Liver (tissue), 8 donors: ENCODE measurements at regions not wholly inside any gene's neighbourhood (a gene's known extent, or its start where the extent isn't known, plus 50 kb on each side); places are given as distances from the start of the nearest gene placed in this dataset.

Experiments
- DNase-seq: peaks from one replicate; pipeline ENCODE4 v3.0.0-alpha.2; 2017; ENCODE audit warnings: low spot score
- H3K27ac ChIP-seq, 2 donors: one replicate each; pipeline ENCODE4 v1.7.0; 2013; ENCODE audit warnings: inconsistent platforms in 2 of 2, low read length in 2 of 2, control low read depth in 1 of 2, low read depth in 1 of 2, mild to moderate bottlenecking in 1 of 2
- H3K27me3 ChIP-seq, 4 donors: one replicate each; pipeline versions ENCODE4 v1.6.1 to v1.7.0; 2013; ENCODE audit warnings: low read length in 3 of 4, inconsistent platforms in 1 of 4, mild to moderate bottlenecking in 1 of 4, moderate library complexity in 1 of 4; ENCODE audit not compliant: control insufficient read depth in 4 of 4, insufficient read depth in 4 of 4
- H3K36me3 ChIP-seq, 4 donors: one replicate each; pipeline versions ENCODE4 v1.6.1 to v1.7.0; 2013; ENCODE audit warnings: low read length in 3 of 4, mild to moderate bottlenecking in 3 of 4, low read depth in 1 of 4, moderate library complexity in 1 of 4; ENCODE audit not compliant: control insufficient read depth in 4 of 4, insufficient read depth in 3 of 4
- H3K4me1 ChIP-seq, 4 donors: one replicate each; pipeline versions ENCODE4 v1.6.1 to v1.7.0; 2013; ENCODE audit warnings: low read length in 3 of 4, mild to moderate bottlenecking in 3 of 4, moderate library complexity in 1 of 4; ENCODE audit not compliant: control insufficient read depth in 4 of 4, insufficient read depth in 4 of 4
- H3K4me3 ChIP-seq, 3 donors: one replicate each; pipeline versions ENCODE4 v1.6.1 to v1.7.0; 2013; ENCODE audit warnings: low read length in 3 of 3, control low read depth in 1 of 3, low read depth in 1 of 3, mild to moderate bottlenecking in 1 of 3
- H3K9ac ChIP-seq, 2 donors: one replicate each; pipeline ENCODE4 v1.7.0; 2013; ENCODE audit warnings: low read length in 2 of 2, mild to moderate bottlenecking in 2 of 2, moderate library complexity in 2 of 2, control low read depth in 1 of 2, low read depth in 1 of 2
- H3K9me3 ChIP-seq, 4 donors: one replicate each; pipeline versions ENCODE4 v1.6.1 to v1.7.0; 2013; ENCODE audit warnings: low read length in 3 of 4; ENCODE audit not compliant: control insufficient read depth in 4 of 4
- CTCF ChIP-seq: fragments of 150-350 bp; IDR thresholded peaks from 2 replicates; pipeline ENCODE4 v1.5.1; 2017; ENCODE audit warnings: improper control_type of control experiment, low read depth, low read length; ENCODE audit not compliant: missing input control
- FOXA2 ChIP-seq: IDR thresholded peaks from 2 replicates; pipeline ENCODE4 v1.6.1; 2016; ENCODE audit warnings: antibody characterized with exemption
- GABPA ChIP-seq, 2 donors: IDR thresholded peaks in 1 of 2; conservative IDR thresholded peaks in 1 of 2; 2 replicates each; pipeline ENCODE4 v1.6.1; 2016; ENCODE audit warnings: antibody characterized with exemption in 2 of 2, mild to moderate bottlenecking in 1 of 2, moderate library complexity in 1 of 2
- HNF4A ChIP-seq, 2 donors: conservative IDR thresholded peaks; 2 replicates each; pipeline ENCODE4 v1.6.1; 2016; ENCODE audit warnings: antibody characterized with exemption in 2 of 2, mild to moderate bottlenecking in 2 of 2
- JUND ChIP-seq, 2 donors: IDR thresholded peaks; 2 replicates each; pipeline ENCODE4 v1.6.1; 2016; ENCODE audit warnings: antibody characterized with exemption in 2 of 2
- MAX ChIP-seq: IDR thresholded peaks from 2 replicates; pipeline ENCODE4 v1.6.1; 2016; ENCODE audit warnings: antibody characterized with exemption
- RAD21 ChIP-seq, 2 donors: IDR thresholded peaks; 2 replicates each; pipeline ENCODE4 v1.6.1; 2016; ENCODE audit warnings: antibody characterized with exemption in 2 of 2, mild to moderate bottlenecking in 2 of 2
- RXRA ChIP-seq, 2 donors: IDR thresholded peaks; 2 replicates each; pipeline ENCODE4 v1.6.1; 2017 to 2018; ENCODE audit warnings: antibody characterized with exemption in 2 of 2, mild to moderate bottlenecking in 1 of 2
- YY1 ChIP-seq: IDR thresholded peaks from 2 replicates; pipeline ENCODE4 v1.6.1; 2016; ENCODE audit warnings: antibody characterized with exemption, mild to moderate bottlenecking
- ZBTB33 ChIP-seq: IDR thresholded peaks from 2 replicates; pipeline ENCODE4 v1.6.1; 2016; ENCODE audit warnings: antibody characterized with exemption
- WGBS: extraction: QIAGEN DNeasy Blood & Tissue Kit; methylation state at CpG from one replicate; pipeline ENCODE4 v1.1.7; 2013; 5-methylcytosine and 5-hydroxymethylcytosine counted together
- donor health status: healthy.
- donor health status: healthy.
- donor health status: healthy.
- donor health status: healthy.
- donor health status: healthy.

GRCh38 chr7:65269150-65269856, 104.4 kb upstream of the ZNF92 start:
- Histone ChIP-seq H3K27ac (no peak overlapping the region), H3K9me3 (peaks cover 0 to under 1% (median under 1%) of the 10 kb centered on the region in 4 donors), H3K36me3 (no peaks in the 10 kb centered on the region), H3K9ac (no peak overlapping the region), H3K4me3 (peak overlapping the region in 2 of 3 donors; percentile 32 to 35), H3K27me3 (peaks cover 0 to 5% (median 2%) of the 10 kb centered on the region in 4 donors), H3K4me1 (peaks cover 0 to 8% (median 3%) of the 10 kb centered on the region in 4 donors)
- DNase-seq, result peak; percentile 72
- 8% methylated on average over 37 of the region's 37 CpGs for WGBS
- peak; percentile 21 to 33 for TF ChIP-seq HNF4A (conservative IDR thresholded peaks at IDR 0.05)
- TF ChIP-seq YY1, result no peak

DNA sequence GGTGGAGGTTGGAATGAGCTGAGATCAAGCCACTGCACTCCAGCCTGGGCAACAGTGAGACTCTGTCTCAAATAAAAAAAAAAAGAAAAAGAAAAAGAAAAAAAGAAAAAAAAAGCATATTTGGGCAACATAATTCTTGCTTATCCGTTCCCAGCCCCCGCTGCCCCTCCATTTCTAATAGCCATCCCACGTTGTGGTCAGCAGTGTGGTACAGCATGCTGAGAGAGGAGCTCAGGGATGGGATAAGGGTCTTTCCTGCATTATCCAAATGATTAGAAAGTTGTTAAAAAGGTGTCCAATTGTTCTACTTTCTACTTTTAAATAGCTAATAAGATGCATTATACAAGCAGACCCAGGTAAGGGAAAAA, 104.9 kb upstream of the ZNF92 start:
- Histone ChIP-seq H3K9ac (no peak overlapping the region), H3K4me3 (no peak overlapping the region), H3K9me3 (no peaks in the 10 kb centered on the region), H3K36me3 (no peaks in the 10 kb centered on the region), H3K4me1 (peaks cover 0 to 8% (median 3%) of the 10 kb centered on the region in 4 donors), H3K27ac (no peak overlapping the region), H3K27me3 (peaks cover 0 to 5% (median 2%) of the 10 kb centered on the region in 4 donors)
- TF ChIP-seq ZBTB33, result no peak
- TF ChIP-seq JUND (IDR thresholded peaks at IDR 0.05), result no peak
- no peak for TF ChIP-seq YY1
- TF ChIP-seq GABPA (IDR thresholded peaks at IDR 0.05 in 1 of 2, conservative IDR thresholded peaks at IDR 0.05 in 1 of 2), result no peak
- no peak for TF ChIP-seq FOXA2
- TF ChIP-seq CTCF, result no peak
- DNase-seq, result no peak
- WGBS, result 57% methylated on average over 3 of the region's 3 CpGs

DNA sequence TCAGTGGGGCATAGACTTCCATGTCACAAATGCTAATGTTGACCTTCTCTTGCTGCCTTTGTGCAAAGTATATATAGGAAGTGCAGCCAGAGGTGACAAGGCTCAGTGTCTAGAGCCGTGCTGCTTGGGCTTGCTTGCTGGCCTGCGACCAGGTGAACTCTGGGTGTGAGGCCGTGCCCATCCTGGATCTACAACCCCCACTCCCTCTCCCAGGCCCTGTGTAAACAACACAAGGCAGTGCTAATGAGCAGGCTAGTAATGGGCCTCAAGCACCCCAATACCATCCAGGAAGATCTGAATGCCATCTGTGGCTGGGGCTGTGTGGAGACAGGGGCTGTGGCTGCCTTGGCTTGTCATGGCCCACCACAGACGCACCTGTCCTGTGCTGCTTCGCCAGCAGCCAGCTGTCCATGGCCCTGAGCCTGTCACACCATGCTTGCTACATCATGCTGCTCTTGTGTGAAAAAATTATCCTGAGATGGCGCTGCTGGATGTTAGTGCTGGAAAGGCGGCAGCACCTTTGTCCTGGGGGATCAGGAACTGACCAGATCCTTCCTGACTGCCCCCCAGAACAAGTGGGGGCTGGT, 107.6 kb upstream of the ZNF92 start:
- Histone ChIP-seq H3K9ac (no peak overlapping the region), H3K9me3 (no peaks in the 10 kb centered on the region), H3K36me3 (no peaks in the 10 kb centered on the region), H3K27ac (no peak overlapping the region), H3K27me3 (peaks cover 0 to 4% (median 0%) of the 10 kb centered on the region in 4 donors), H3K4me1 (peaks cover 0 to 8% (median 3%) of the 10 kb centered on the region in 4 donors), H3K4me3 (no peak overlapping the region)
- 84% methylated on average over 7 of the region's 7 CpGs for WGBS
- DNase-seq, result no peak
- TF ChIP-seq RAD21 (IDR thresholded peaks at IDR 0.05), result no peak
- TF ChIP-seq RXRA (IDR thresholded peaks at IDR 0.05), result no peak
- no peak for TF ChIP-seq MAX
